Thoracic aorta (tissue), 2 donors: ENCODE measurements at regions not wholly inside any gene's neighbourhood (a gene's known extent, or its start where the extent isn't known, plus 50 kb on each side); places are given as distances from the start of the nearest gene placed in this dataset.

ENCODE experiments used
- ATAC-seq: fragments of 150-250 bp; one replicate; pipeline ENCODE4 v1.8.0; 2017; ENCODE audit warnings: low read depth; ENCODE audit not compliant: insufficient number of reproducible peaks, low FRiP score
- DNase-seq: peaks from one replicate; pipeline ENCODE4 v3.0.0-alpha.2; 2020; ENCODE audit warnings: low spot score
- H3K27ac ChIP-seq, 2 donors: fragments of 200-600 bp; sonication (generic); 1 replicate in 1 of 2; 2 replicates in 1 of 2; pipeline ENCODE4 v1.5.1; 2016; ENCODE audit warnings: mild to moderate bottlenecking in 2 of 2, moderate library complexity in 2 of 2
- H3K27me3 ChIP-seq: fragments of 200-600 bp; sonication (generic); replicated peaks from 2 replicates; pipeline ENCODE4 v1.6.0; 2016; ENCODE audit warnings: mild to moderate bottlenecking; ENCODE audit not compliant: insufficient read depth
- H3K36me3 ChIP-seq: fragments of 200-600 bp; sonication (generic); one replicate; pipeline ENCODE4 v1.5.1; 2016
- H3K4me1 ChIP-seq, 2 donors: fragments of 200-600 bp; sonication (generic); 1 replicate in 1 of 2; 2 replicates in 1 of 2; pipeline versions ENCODE4 v1.5.1 to v1.6.0; 2016; ENCODE audit warnings: low read depth in 2 of 2, mild to moderate bottlenecking in 1 of 2; ENCODE audit not compliant: control insufficient read depth in 1 of 2
- H3K4me3 ChIP-seq: fragments of 200-600 bp; sonication (generic); 2 replicates; pipeline ENCODE4 v1.5.1; 2016; ENCODE audit warnings: mild to moderate bottlenecking
- H3K9me3 ChIP-seq: fragments of 200-600 bp; sonication (generic); 2 replicates; pipeline ENCODE4 v1.5.1; 2016
- CTCF ChIP-seq: fragments of 200-600 bp; sonication (generic); IDR thresholded peaks from one replicate; pipeline ENCODE4 v1.5.1; 2019; ENCODE audit warnings: antibody characterized with exemption

- Histone ChIP-seq H3K27ac (no peak overlapping the region), H3K36me3 (no peaks in the 10 kb centered on the region), H3K27me3 (no peaks in the 10 kb centered on the region), H3K9me3 (no peaks in the 10 kb centered on the region), H3K4me3 (peak overlapping the region; percentile 37), H3K4me1 (peaks cover 6 to 32% of the 10 kb centered on the region in 2 donors)
- ATAC-seq (no peak), DNase-seq (no peak)
- no peak for TF ChIP-seq CTCF
Measured at GRCh38 chr16:85302848-85303353, 190.6 kb upstream of the CIBAR2 start.

- ATAC-seq (no peak), DNase-seq (no peak)
- Histone ChIP-seq H3K27me3 (no peaks in the 10 kb centered on the region), H3K9me3 (no peaks in the 10 kb centered on the region), H3K4me1 (peaks cover 6 to 32% of the 10 kb centered on the region in 2 donors), H3K36me3 (no peaks in the 10 kb centered on the region), H3K27ac (no peak overlapping the region), H3K4me3 (peak overlapping the region; percentile 37)
- peak; percentile 97 for TF ChIP-seq CTCF
Measured at GRCh38 chr16:85303354-85303883, 191.1 kb upstream of the CIBAR2 start.

GRCh38 chr16:85304337-85304736 lies 192.1 kb upstream of the CIBAR2 start:
- Histone ChIP-seq H3K9me3 (no peaks in the 10 kb centered on the region), H3K27me3 (no peaks in the 10 kb centered on the region), H3K4me3 (no peak overlapping the region), H3K36me3 (no peaks in the 10 kb centered on the region), H3K4me1 (peaks cover 6 to 37% of the 10 kb centered on the region in 2 donors), H3K27ac (no peak overlapping the region)
- DNase-seq = no peak
- no peak for TF ChIP-seq CTCF
- ATAC-seq = no peak

GRCh38 chr16:85306071-85306792 lies 194.0 kb upstream of the CIBAR2 start:
- no peak for TF ChIP-seq CTCF
- DNase-seq (peak; percentile 75), ATAC-seq (peak; percentile 42)
- Histone ChIP-seq H3K4me1 (peaks cover 11 to 43% of the 10 kb centered on the region in 2 donors), H3K27me3 (no peaks in the 10 kb centered on the region), H3K4me3 (no peak overlapping the region), H3K9me3 (no peaks in the 10 kb centered on the region), H3K27ac (peak overlapping the region; percentile 19 to 39), H3K36me3 (no peaks in the 10 kb centered on the region)

- Histone ChIP-seq H3K4me1 (peaks cover 11 to 43% of the 10 kb centered on the region in 2 donors), H3K4me3 (no peak overlapping the region), H3K27me3 (no peaks in the 10 kb centered on the region), H3K36me3 (no peaks in the 10 kb centered on the region), H3K27ac (peak overlapping the region in 1 of 2 donors; percentile 39), H3K9me3 (no peaks in the 10 kb centered on the region)
- no peak for TF ChIP-seq CTCF
- DNase-seq = no peak
- ATAC-seq = no peak
Measured at GRCh38 chr16:85306793-85307551, 194.7 kb upstream of the CIBAR2 start.
